ENCODE measurements at regions not wholly inside any gene's neighbourhood (a gene's known extent, or its start where the extent isn't known, plus 50 kb on each side); places are given as distances from the start of the nearest gene placed in this dataset.
A peak's percentile ranks its signal among the peaks of the same experiment; 100 is the strongest.

DNA sequence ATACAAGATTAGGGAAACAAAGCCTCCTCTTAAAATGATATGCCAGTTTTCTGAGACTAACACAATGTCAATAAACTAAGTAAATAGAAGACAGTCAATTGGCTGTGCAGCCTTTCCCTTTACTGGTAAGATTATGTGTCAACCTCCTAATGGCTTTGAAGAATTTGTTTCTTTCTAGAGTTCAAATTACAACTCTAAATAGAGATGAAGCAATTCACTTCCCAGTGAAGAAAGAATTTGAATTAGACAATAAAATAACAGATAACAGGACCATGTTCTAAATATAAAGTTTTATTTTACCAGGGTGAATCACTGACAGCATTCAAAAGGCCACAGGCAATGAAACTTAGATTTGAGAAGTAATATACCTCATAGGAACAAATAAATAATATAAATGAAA is 680.3 kb downstream of the PLA2G4A start:
- no peaks in the 10 kb centered on the region for H3K36me3 ChIP-seq (ENCODE audit: control insufficient read depth in 4 of 4, insufficient read depth in 3 of 4, low read depth in 1 of 4, low read length in 3 of 4)
- no peak overlapping the region for H3K27ac ChIP-seq (ENCODE audit: low read depth in 1 of 2, low read length in 2 of 2)
- TF ChIP-seq TAF1 (conservative IDR thresholded peaks at IDR 0.05) = no peak
- TF ChIP-seq SP1 (IDR thresholded peaks at IDR 0.05) = no peak
- TF ChIP-seq REST (IDR thresholded peaks at IDR 0.05) = no peak
- no peak for TF ChIP-seq YY1 (IDR thresholded peaks at IDR 0.05)
- TF ChIP-seq RXRA (IDR thresholded peaks at IDR 0.05) = peak in 1 of 2 donors; percentile 18
- TF ChIP-seq EGR1 (IDR thresholded peaks at IDR 0.05; ENCODE audit: low read depth in 2 of 2) = no peak
- TF ChIP-seq ZBTB33 (IDR thresholded peaks at IDR 0.05) = no peak
- TF ChIP-seq, protein P1, sequence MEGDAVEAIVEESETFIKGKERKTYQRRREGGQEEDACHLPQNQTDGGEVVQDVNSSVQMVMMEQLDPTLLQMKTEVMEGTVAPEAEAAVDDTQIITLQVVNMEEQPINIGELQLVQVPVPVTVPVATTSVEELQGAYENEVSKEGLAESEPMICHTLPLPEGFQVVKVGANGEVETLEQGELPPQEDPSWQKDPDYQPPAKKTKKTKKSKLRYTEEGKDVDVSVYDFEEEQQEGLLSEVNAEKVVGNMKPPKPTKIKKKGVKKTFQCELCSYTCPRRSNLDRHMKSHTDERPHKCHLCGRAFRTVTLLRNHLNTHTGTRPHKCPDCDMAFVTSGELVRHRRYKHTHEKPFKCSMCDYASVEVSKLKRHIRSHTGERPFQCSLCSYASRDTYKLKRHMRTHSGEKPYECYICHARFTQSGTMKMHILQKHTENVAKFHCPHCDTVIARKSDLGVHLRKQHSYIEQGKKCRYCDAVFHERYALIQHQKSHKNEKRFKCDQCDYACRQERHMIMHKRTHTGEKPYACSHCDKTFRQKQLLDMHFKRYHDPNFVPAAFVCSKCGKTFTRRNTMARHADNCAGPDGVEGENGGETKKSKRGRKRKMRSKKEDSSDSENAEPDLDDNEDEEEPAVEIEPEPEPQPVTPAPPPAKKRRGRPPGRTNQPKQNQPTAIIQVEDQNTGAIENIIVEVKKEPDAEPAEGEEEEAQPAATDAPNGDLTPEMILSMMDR (IDR thresholded peaks at IDR 0.05; ENCODE audit: low read depth, low read length, missing input control) = no peak
- TF ChIP-seq FOXA1 (IDR thresholded peaks at IDR 0.05) = no peak
- TF ChIP-seq JUND (IDR thresholded peaks at IDR 0.05) = no peak
- no peak for TF ChIP-seq FOXA2 (IDR thresholded peaks at IDR 0.05)
- no peak for TF ChIP-seq NR2F2 (IDR thresholded peaks at IDR 0.05)
- no peak for TF ChIP-seq RAD21 (IDR thresholded peaks at IDR 0.05)
- TF ChIP-seq GABPA (IDR thresholded peaks at IDR 0.05 in 1 of 2, conservative IDR thresholded peaks at IDR 0.05 in 1 of 2) = no peak
- TF ChIP-seq, protein P2, sequence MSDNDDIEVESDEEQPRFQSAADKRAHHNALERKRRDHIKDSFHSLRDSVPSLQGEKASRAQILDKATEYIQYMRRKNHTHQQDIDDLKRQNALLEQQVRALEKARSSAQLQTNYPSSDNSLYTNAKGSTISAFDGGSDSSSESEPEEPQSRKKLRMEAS (IDR thresholded peaks at IDR 0.05) = no peak
- TF ChIP-seq HNF4A (conservative IDR thresholded peaks at IDR 0.05) = peak in 1 of 2 donors; percentile 34
- TF ChIP-seq ATF3 (IDR thresholded peaks at IDR 0.05) = no peak
- H3K9me3 ChIP-seq (ENCODE audit: control insufficient read depth in 4 of 4, low read length in 3 of 4) = no peaks in the 10 kb centered on the region
- no peak for DNase-seq (ENCODE audit: low spot score)
- H3K4me3 ChIP-seq (ENCODE audit: low read depth in 1 of 3, low read length in 3 of 3) = no peak overlapping the region
- no peaks in the 10 kb centered on the region for H3K4me1 ChIP-seq (ENCODE audit: control insufficient read depth in 4 of 4, insufficient read depth in 4 of 4, low read length in 3 of 4)
- H3K27me3 ChIP-seq (ENCODE audit: control insufficient read depth in 4 of 4, insufficient read depth in 4 of 4, low read length in 3 of 4) = no peaks in the 10 kb centered on the region
- no peak overlapping the region for H3K9ac ChIP-seq (ENCODE audit: low read depth in 1 of 2, low read length in 2 of 2)

DNA sequence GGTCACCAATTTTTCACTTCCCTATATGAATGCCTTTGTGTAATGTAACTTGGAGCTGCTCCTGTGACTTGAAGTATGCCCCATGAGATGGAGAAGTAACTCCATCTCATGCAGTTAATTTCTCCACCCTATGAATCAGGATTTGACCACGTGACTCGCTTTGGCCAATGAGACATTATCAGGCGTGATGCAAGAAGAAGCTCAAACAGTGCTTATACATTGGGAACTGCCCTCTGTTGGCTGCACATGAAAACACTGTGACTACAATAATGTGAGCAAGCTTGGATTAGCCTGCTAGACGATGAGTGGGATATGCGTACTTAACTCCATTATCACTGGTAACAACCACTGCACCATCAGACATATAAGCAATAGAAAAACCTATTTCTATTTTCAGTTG is 684.4 kb downstream of the PLA2G4A start:
- no peaks in the 10 kb centered on the region for H3K9me3 ChIP-seq (ENCODE audit: control insufficient read depth in 4 of 4, low read length in 3 of 4)
- H3K4me3 ChIP-seq (ENCODE audit: low read depth in 1 of 3, low read length in 3 of 3) = no peak overlapping the region
- no peaks in the 10 kb centered on the region for H3K27me3 ChIP-seq (ENCODE audit: control insufficient read depth in 4 of 4, insufficient read depth in 4 of 4, low read length in 3 of 4)
- no peak overlapping the region for H3K27ac ChIP-seq (ENCODE audit: low read depth in 1 of 2, low read length in 2 of 2)
- DNase-seq (ENCODE audit: low spot score) = no peak
- H3K9ac ChIP-seq (ENCODE audit: low read depth in 1 of 2, low read length in 2 of 2) = no peak overlapping the region
- no peaks in the 10 kb centered on the region for H3K36me3 ChIP-seq (ENCODE audit: control insufficient read depth in 4 of 4, insufficient read depth in 3 of 4, low read depth in 1 of 4, low read length in 3 of 4)
- H3K4me1 ChIP-seq (ENCODE audit: control insufficient read depth in 4 of 4, insufficient read depth in 4 of 4, low read length in 3 of 4) = peaks cover 0 to 4% (median 0%) of the 10 kb centered on the region in 4 donors
- WGBS = 93% methylated on average over 5 of the region's 5 CpGs
- TF ChIP-seq NR2F2 (IDR thresholded peaks at IDR 0.05) = no peak
- TF ChIP-seq SP1 (IDR thresholded peaks at IDR 0.05) = no peak
- no peak for TF ChIP-seq YY1 (IDR thresholded peaks at IDR 0.05)
- TF ChIP-seq, protein P1 (IDR thresholded peaks at IDR 0.05; ENCODE audit: low read depth, low read length, missing input control) = no peak
- no peak for TF ChIP-seq HNF4G (IDR thresholded peaks at IDR 0.05)
- no peak for TF ChIP-seq REST (IDR thresholded peaks at IDR 0.05)
- no peak for TF ChIP-seq FOXA2 (IDR thresholded peaks at IDR 0.05)
- TF ChIP-seq TAF1 (conservative IDR thresholded peaks at IDR 0.05) = no peak
- TF ChIP-seq ATF3 (IDR thresholded peaks at IDR 0.05) = no peak
- no peak for TF ChIP-seq RAD21 (IDR thresholded peaks at IDR 0.05)

Measured in liver (tissue), 8 donors.